ENCODE measurements at regions not wholly inside any gene's neighbourhood (a gene's known extent, or its start where the extent isn't known, plus 50 kb on each side); places are given as distances from the start of the nearest gene placed in this dataset.

DNA sequence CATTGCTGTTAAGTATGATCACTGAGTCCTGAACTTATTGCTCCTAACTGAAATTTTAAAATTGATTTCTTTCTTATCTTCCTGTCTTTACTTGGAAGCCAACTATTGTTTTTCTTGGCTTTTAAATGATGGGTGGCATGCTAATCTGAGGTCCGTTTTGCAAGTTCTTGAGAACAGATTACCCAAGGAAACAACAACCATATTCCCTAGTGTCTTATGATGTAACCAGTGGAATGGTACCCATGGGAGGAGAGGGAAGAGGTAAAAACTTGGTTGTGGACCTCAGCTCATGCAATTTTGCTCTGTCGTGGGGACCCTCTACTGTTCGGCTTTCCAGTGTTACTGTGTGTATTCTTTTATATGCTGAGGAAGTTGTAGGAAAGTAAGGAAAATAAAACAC lies 454.8 kb upstream of the ADAMTS5 start:
- TF ChIP-seq, protein P1, sequence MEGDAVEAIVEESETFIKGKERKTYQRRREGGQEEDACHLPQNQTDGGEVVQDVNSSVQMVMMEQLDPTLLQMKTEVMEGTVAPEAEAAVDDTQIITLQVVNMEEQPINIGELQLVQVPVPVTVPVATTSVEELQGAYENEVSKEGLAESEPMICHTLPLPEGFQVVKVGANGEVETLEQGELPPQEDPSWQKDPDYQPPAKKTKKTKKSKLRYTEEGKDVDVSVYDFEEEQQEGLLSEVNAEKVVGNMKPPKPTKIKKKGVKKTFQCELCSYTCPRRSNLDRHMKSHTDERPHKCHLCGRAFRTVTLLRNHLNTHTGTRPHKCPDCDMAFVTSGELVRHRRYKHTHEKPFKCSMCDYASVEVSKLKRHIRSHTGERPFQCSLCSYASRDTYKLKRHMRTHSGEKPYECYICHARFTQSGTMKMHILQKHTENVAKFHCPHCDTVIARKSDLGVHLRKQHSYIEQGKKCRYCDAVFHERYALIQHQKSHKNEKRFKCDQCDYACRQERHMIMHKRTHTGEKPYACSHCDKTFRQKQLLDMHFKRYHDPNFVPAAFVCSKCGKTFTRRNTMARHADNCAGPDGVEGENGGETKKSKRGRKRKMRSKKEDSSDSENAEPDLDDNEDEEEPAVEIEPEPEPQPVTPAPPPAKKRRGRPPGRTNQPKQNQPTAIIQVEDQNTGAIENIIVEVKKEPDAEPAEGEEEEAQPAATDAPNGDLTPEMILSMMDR (IDR thresholded peaks at IDR 0.05; ENCODE audit: borderline replicate concordance, control extremely low read depth, extremely low read depth, insufficient read depth, missing control alignments): no peak
- in situ Hi-C loops (cut with MboI; ENCODE audit: low sequenced_read_pairs, unreplicated experiment): no loop called here
- no peak for DNase-seq (ENCODE audit: low spot score)

DNA sequence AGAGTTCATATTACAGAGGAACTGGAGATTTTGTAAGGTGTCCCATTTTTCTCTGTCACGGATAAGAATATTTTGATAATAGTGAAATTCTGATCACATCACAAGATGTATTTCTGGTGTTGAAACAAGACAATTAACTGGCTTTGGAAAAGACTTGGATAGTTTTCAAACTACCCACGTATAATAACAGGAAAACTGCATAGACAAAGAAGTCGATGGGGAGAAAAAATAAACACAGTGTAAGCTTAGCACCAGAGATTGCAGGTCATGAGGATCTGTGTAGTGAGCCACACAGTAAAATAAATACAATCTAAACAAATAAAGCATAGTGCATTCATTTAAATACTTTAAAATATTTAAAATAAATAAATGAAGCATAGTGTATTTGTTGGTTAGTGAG lies 452.3 kb upstream of the ADAMTS5 start:
- in situ Hi-C loops (cut with MboI; ENCODE audit: low sequenced_read_pairs, unreplicated experiment): no loop called here
- DNase-seq (ENCODE audit: low spot score): no peak
- TF ChIP-seq, protein P1 (IDR thresholded peaks at IDR 0.05; ENCODE audit: borderline replicate concordance, control extremely low read depth, extremely low read depth, insufficient read depth, missing control alignments): no peak

DNA sequence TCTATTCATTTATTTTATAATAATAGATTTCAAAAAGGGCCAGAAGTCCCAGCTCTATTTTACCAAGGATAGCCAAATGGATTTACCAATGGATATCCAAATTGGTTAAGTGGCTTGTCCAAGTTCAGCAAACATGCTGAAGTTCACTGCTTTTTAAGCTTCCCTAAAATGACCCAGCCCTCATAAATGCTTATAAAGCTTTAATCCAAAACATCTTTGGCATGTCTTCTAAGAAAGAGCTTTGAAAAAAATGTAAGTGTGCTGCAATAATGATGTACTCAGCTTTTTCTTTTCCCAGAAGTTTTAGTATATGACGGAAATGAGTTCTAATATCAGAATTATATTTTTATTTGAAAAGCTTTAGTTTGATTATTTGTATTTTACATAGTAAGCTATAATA lies 451.5 kb upstream of the ADAMTS5 start:
- in situ Hi-C loops (cut with MboI; ENCODE audit: low sequenced_read_pairs, unreplicated experiment): no loop called here
- TF ChIP-seq, protein P1 (IDR thresholded peaks at IDR 0.05; ENCODE audit: borderline replicate concordance, control extremely low read depth, extremely low read depth, insufficient read depth, missing control alignments): no peak
- DNase-seq (ENCODE audit: low spot score): no peak

DNA sequence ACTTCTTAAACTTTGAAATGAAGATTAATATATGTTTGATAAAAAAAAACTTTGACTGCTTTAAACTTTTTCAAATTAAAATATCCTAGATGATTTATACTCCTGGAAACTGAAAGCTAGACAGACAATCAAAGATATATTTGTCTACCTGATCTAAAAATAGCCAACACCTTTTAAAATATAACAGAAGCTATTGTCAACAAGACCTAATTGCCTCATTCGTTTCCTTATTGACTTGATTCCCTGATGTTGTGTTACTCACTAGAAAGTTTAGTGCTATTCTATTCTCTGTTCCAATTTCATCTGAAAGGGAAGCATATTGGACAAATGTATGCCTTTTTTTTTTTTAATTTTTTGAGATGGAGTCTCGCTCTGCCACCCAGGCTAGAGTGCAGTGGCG lies 445.6 kb upstream of the ADAMTS5 start:
- in situ Hi-C loops (cut with MboI; ENCODE audit: low sequenced_read_pairs, unreplicated experiment): no loop called here
- no peak for DNase-seq (ENCODE audit: low spot score)
- TF ChIP-seq, protein P1 (IDR thresholded peaks at IDR 0.05; ENCODE audit: borderline replicate concordance, control extremely low read depth, extremely low read depth, insufficient read depth, missing control alignments): no peak

DNA sequence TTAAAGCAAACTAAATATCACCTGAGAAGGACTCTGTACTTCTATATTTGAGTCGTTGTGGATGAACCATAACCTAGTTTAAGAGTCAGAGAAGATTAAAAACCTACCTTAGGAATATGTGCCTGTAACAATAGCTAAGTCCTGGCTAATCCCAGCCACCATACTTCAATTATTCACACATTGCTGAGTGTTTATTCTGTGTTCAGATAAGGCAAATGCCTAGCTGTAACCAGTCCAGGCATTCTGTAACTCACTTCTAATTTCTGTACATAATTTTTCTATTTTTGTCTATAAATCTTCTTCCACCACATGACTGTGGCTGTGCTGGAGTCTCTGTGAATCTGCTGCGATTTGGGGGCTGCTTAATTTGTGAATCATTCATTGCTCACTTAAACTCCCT lies 441.9 kb upstream of the ADAMTS5 start:
- TF ChIP-seq, protein P1 (IDR thresholded peaks at IDR 0.05; ENCODE audit: borderline replicate concordance, control extremely low read depth, extremely low read depth, insufficient read depth, missing control alignments): no peak
- no peak for DNase-seq (ENCODE audit: low spot score)
- in situ Hi-C loops (cut with MboI; ENCODE audit: low sequenced_read_pairs, unreplicated experiment): no loop called here

DNA sequence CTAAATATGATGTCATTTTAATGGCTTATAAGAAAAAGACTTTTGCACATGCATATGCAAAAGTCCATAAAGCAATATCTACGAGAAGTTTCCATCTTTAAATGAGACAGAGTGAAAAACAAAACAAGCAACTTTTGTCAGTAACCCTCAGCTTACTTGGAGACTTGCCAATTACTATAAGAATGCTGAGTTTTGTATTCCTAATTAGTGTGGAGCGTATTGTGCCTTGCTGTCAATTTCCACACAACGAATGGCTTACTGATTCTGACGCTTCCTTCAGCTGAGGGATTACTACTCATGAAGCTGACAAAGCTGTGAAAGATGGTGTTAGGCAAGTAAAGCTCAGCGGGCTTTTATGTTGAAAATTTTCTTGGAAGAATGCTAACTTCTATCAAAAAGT lies 440.4 kb upstream of the ADAMTS5 start:
- in situ Hi-C loops (cut with MboI; ENCODE audit: low sequenced_read_pairs, unreplicated experiment): no loop called here
- DNase-seq (ENCODE audit: low spot score): no peak
- TF ChIP-seq, protein P1 (IDR thresholded peaks at IDR 0.05; ENCODE audit: borderline replicate concordance, control extremely low read depth, extremely low read depth, insufficient read depth, missing control alignments): no peak
